PC-3 (cell line): ENCODE measurements at regions not wholly inside any gene's neighbourhood (a gene's known extent, or its start where the extent isn't known, plus 50 kb on each side); places are given as distances from the start of the nearest gene placed in this dataset.

ENCODE experiments used
- ATAC-seq: fragments of 200-7000 bp; cut with Tn5 transposase; 2 replicates; pipeline ENCODE4 v1.9.1; 2020; ENCODE audit warnings: mild to moderate bottlenecking, moderate library complexity
- BruUV-seq: library from RNA; stranded (reverse); fragments of 400-500 nt; replicated peaks from 2 replicates; lab custom pipeline; 2021; lab: Mats Ljungman, UMichigan
- CTCF ChIA-PET: fragments of 300-600 bp; sonication (Branson Sonifier 250); formaldehyde crosslinking; loops from one replicate; lab custom pipeline; 2022; ENCODE audit warnings: antibody characterized with exemption; lab: Charles Lee
- POLR2A ChIA-PET: fragments of 300-600 bp; sonication (Branson Sonifier 250); formaldehyde crosslinking; loops from one replicate; lab custom pipeline; 2022; ENCODE audit warnings: antibody characterized with exemption; ENCODE audit not compliant: unreplicated experiment; lab: Charles Lee
- DNase-seq: peaks from one replicate; pipeline ENCODE4 v3.0.0-alpha.2; 2015
- H2AFZ ChIP-seq: fragments of 300-600 bp; sonication (generic); 2 replicates; pipeline ENCODE4 v1.6.0; 2016; ENCODE audit warnings: antibody characterized with exemption, low read length
- H3F3A ChIP-seq: fragments of 300-600 bp; sonication (generic); one replicate; pipeline ENCODE4 v1.6.0; 2017; ENCODE audit warnings: antibody characterized with exemption, low read length, control low read depth, mild to moderate bottlenecking; ENCODE audit not compliant: unreplicated experiment
- H3K27ac ChIP-seq: fragments of 300-600 bp; sonication (generic); 2 replicates; pipeline ENCODE4 v1.5.1; 2016; ENCODE audit warnings: mild to moderate bottlenecking, low read length
- H3K27me3 ChIP-seq: fragments of 300-600 bp; sonication (generic); 2 replicates; pipeline ENCODE4 v1.6.1; 2016; ENCODE audit warnings: low read length, mixed read lengths
- H3K36me3 ChIP-seq: fragments of 300-600 bp; sonication (generic); 2 replicates; pipeline ENCODE4 v1.6.1; 2016; ENCODE audit warnings: low read depth, mixed run types, low read length, mixed read lengths
- H3K4me1 ChIP-seq: fragments of 300-600 bp; sonication (generic); 2 replicates; pipeline ENCODE4 v1.5.1; 2016; ENCODE audit warnings: low read length; ENCODE audit not compliant: insufficient read depth
- H3K4me2 ChIP-seq: fragments of 300-600 bp; sonication (generic); 2 replicates; pipeline ENCODE4 v1.6.0; 2016; ENCODE audit warnings: low read length
- H3K4me3 ChIP-seq: fragments of 300-600 bp; sonication (generic); 2 replicates; pipeline ENCODE4 v1.5.1; 2016; ENCODE audit warnings: mild to moderate bottlenecking, low read length, mixed read lengths
- H3K79me2 ChIP-seq: fragments of 300-600 bp; sonication (generic); 2 replicates; pipeline ENCODE4 v1.6.1; 2017; ENCODE audit warnings: low read length, mixed read lengths
- H3K9ac ChIP-seq: fragments of 300-600 bp; sonication (generic); 2 replicates; pipeline ENCODE4 v1.6.0; 2016; ENCODE audit warnings: mild to moderate bottlenecking, low read length
- H3K9me2 ChIP-seq: fragments of 300-600 bp; sonication (generic); replicated peaks from 2 replicates; pipeline ENCODE4 v1.6.1; 2016; ENCODE audit warnings: mixed run types, low read length, mixed read lengths
- H3K9me3 ChIP-seq: fragments of 300-600 bp; sonication (generic); 2 replicates; pipeline ENCODE4 v1.6.1; 2016; ENCODE audit warnings: low read length, mixed read lengths
- H4K20me1 ChIP-seq: fragments of 300-600 bp; sonication (generic); 2 replicates; pipeline ENCODE4 v1.6.1; 2016; ENCODE audit warnings: low read length, mixed read lengths
- CTCF ChIP-seq: fragments of 300-600 bp; sonication (generic); conservative IDR thresholded peaks from 2 replicates; pipeline ENCODE4 v1.5.1; 2017; ENCODE audit warnings: antibody characterized with exemption, low read depth, mild to moderate bottlenecking, low read length
- EZH2 ChIP-seq: fragments of 300-600 bp; sonication (generic); IDR thresholded peaks from one replicate; pipeline ENCODE4 v1.6.1; 2017; ENCODE audit warnings: antibody characterized with exemption, mild to moderate bottlenecking, low read length; ENCODE audit not compliant: unreplicated experiment
- EZH2phosphoT487 ChIP-seq: fragments of 300-600 bp; sonication (generic); IDR thresholded peaks from 2 replicates; pipeline ENCODE4 v1.6.1; 2018; ENCODE audit warnings: mild to moderate bottlenecking, antibody characterized with exemption, low read length, borderline replicate concordance
- intact Hi-C: fragments of 100-400 bp; cut with micrococcal nuclease; formaldehyde crosslinking; loops from 2 replicates; pipeline ENCODE4 v1.9.0; 2023

GRCh38 chr18:71249791-71250190 lies 960.9 kb downstream of the SOCS6 start:
- no peak for DNase-seq
- Histone ChIP-seq H3K27ac (no peak overlapping the region), H3K79me2 (no peaks in the 10 kb centered on the region), H4K20me1 (no peaks in the 10 kb centered on the region), H3F3A (no peaks in the 10 kb centered on the region), H3K4me2 (no peak overlapping the region), H3K9me3 (no peaks in the 10 kb centered on the region), H2AFZ (no peak overlapping the region), H3K9ac (no peak overlapping the region), H3K4me1 (no peaks in the 10 kb centered on the region), H3K27me3 (no peaks in the 10 kb centered on the region), H3K4me3 (no peak overlapping the region), H3K9me2 (no peaks in the 10 kb centered on the region), H3K36me3 (no peaks in the 10 kb centered on the region)
- CTCF ChIA-PET, result no interaction called here
- intact Hi-C loops, result no loop called here
- no peak for ATAC-seq
- TF ChIP-seq EZH2 (no peak), EZH2phosphoT487 (no peak), CTCF (no peak)
- POLR2A ChIA-PET, result no interaction called here
- no TSS peak for BruUV-seq

- intact Hi-C loops, result no loop called here
Measured at GRCh38 chr18:71242981-71243380, 954.1 kb downstream of the SOCS6 start.

More at GRCh38 chr18:71242981-71243380, 954.1 kb downstream of the SOCS6 start:
- no peak overlapping the region for H3K27ac ChIP-seq
- H3K4me3 ChIP-seq, result no peak overlapping the region
- no peaks in the 10 kb centered on the region for H3F3A ChIP-seq
- no peaks in the 10 kb centered on the region for H3K9me3 ChIP-seq
- ChIA-PET CTCF (no interaction called here), POLR2A (no interaction called here)
- no peaks in the 10 kb centered on the region for H3K9me2 ChIP-seq
- DNase-seq (no peak), ATAC-seq (no peak)
- H3K79me2 ChIP-seq, result no peaks in the 10 kb centered on the region
- no peaks in the 10 kb centered on the region for H3K4me1 ChIP-seq
- H3K27me3 ChIP-seq, result no peaks in the 10 kb centered on the region
- BruUV-seq, result no TSS peak
- no peak overlapping the region for H3K9ac ChIP-seq
- H2AFZ ChIP-seq, result no peak overlapping the region
- no peaks in the 10 kb centered on the region for H3K36me3 ChIP-seq
- no peak overlapping the region for H3K4me2 ChIP-seq
- TF ChIP-seq EZH2, result no peak
- no peak for TF ChIP-seq EZH2phosphoT487
- no peak for TF ChIP-seq CTCF
- H4K20me1 ChIP-seq, result no peaks in the 10 kb centered on the region
